ENCODE measurements at regions not wholly inside any gene's neighbourhood (a gene's known extent, or its start where the extent isn't known, plus 50 kb on each side); places are given as distances from the start of the nearest gene placed in this dataset.

DNA sequence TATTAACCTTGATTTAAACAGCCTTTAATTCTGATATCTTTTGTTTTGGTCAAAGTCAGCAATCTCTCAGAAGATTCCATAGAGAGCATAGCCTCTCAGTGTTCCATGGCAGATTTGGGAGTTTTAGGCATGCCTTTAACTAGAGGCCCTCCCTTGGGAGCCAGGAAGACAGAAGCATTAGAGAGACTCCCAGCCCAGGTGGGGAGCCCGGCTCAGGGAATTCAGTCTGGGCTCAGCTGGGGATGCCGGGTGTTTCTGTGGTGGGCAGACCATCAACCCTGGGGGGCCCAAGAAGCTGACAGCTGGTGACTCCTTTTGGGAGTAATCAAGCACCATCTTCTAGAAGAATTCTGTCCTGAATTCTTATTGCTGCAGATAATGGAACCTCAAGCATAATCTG lies 99.7 kb upstream of the CELF4 start:
- no peaks in the 10 kb centered on the region for H3K27me3 ChIP-seq (replicated peaks; ENCODE audit: control insufficient read depth, insufficient read depth, low read length)
- TF ChIP-seq, protein P1, sequence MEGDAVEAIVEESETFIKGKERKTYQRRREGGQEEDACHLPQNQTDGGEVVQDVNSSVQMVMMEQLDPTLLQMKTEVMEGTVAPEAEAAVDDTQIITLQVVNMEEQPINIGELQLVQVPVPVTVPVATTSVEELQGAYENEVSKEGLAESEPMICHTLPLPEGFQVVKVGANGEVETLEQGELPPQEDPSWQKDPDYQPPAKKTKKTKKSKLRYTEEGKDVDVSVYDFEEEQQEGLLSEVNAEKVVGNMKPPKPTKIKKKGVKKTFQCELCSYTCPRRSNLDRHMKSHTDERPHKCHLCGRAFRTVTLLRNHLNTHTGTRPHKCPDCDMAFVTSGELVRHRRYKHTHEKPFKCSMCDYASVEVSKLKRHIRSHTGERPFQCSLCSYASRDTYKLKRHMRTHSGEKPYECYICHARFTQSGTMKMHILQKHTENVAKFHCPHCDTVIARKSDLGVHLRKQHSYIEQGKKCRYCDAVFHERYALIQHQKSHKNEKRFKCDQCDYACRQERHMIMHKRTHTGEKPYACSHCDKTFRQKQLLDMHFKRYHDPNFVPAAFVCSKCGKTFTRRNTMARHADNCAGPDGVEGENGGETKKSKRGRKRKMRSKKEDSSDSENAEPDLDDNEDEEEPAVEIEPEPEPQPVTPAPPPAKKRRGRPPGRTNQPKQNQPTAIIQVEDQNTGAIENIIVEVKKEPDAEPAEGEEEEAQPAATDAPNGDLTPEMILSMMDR (IDR thresholded peaks at IDR 0.05; ENCODE audit: insufficient read depth, low read length, poor library complexity, severe bottlenecking), result no peak
- DNase-seq (ENCODE audit: extremely low read depth, insufficient read length), result no peak
- H3K4me3 ChIP-seq (replicated peaks; ENCODE audit: low read depth, low read length), result no peak overlapping the region
- H3K36me3 ChIP-seq (ENCODE audit: control insufficient read depth, insufficient read depth, low read length), result no peaks in the 10 kb centered on the region

DNA sequence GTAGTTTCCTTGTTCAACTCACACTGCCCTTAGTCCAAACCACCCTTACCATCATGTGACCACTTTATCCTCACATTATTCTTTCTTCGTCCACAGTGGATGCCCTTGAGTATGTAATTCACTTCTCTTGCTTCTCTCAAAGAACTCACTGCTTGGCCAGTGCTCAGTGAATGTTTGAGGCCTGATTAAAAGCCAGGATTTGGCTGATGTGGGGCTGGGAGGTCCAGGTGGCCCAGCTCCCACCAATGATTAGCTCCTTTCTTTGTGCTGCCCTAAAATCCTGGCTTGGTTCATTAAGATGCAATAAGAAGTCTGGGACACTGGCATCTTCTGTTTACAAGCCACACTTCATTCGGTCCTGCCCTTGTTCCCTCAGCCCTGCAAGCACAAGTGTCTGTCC lies 97.8 kb upstream of the CELF4 start:
- TF ChIP-seq, protein P1 (IDR thresholded peaks at IDR 0.05; ENCODE audit: insufficient read depth, low read length, poor library complexity, severe bottlenecking), result no peak
- Histone ChIP-seq H3K36me3 (ENCODE audit: control insufficient read depth, insufficient read depth, low read length) (no peaks in the 10 kb centered on the region), H3K27me3 (replicated peaks; ENCODE audit: control insufficient read depth, insufficient read depth, low read length) (no peaks in the 10 kb centered on the region), H3K4me3 (replicated peaks; ENCODE audit: low read depth, low read length) (no peak overlapping the region)
- no peak for DNase-seq (ENCODE audit: extremely low read depth, insufficient read length)

DNA sequence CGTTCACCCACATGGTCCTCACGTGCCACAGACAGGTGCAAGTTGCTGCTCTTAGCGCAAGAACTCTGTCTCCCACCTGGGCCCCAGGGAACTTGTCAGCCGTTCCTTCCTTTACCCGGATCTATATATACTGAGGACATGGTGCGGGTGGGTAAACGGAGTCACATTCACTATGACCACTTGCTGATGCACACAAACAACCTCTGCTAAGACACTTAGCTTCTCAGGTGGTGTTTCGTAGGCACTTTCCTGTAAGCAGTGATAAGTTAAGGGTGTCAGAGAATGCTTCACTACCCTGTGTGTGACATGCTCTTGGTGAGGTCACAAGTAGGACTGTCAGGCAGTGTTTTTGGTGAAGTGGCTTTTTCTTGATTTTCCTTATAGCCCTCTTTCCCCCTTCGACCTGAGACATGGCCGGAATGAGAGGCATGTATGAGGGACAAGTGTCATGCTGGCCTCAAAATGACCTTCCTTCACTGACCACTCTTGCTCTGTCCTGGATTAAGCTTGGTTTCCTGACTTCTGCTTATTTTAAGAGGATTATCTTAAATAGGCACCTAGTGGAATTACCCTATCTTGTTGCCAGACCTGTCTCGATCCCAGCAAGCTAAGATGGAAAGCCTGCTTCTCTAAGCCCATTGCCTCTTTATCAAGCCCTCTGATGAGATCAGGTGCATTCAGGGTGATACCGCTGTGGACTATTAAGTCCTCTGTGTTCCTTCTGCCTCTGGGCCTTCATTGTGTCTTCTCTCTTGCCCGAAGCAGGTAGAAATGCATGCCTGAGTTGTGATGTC lies 97.1 kb upstream of the CELF4 start:
- Histone ChIP-seq H3K4me3 (replicated peaks; ENCODE audit: low read depth, low read length) (no peak overlapping the region), H3K36me3 (ENCODE audit: control insufficient read depth, insufficient read depth, low read length) (no peaks in the 10 kb centered on the region), H3K27me3 (replicated peaks; ENCODE audit: control insufficient read depth, insufficient read depth, low read length) (no peaks in the 10 kb centered on the region)
- DNase-seq (ENCODE audit: extremely low read depth, insufficient read length), result no peak
- TF ChIP-seq, protein P1 (IDR thresholded peaks at IDR 0.05; ENCODE audit: insufficient read depth, low read length, poor library complexity, severe bottlenecking), result no peak

DNA sequence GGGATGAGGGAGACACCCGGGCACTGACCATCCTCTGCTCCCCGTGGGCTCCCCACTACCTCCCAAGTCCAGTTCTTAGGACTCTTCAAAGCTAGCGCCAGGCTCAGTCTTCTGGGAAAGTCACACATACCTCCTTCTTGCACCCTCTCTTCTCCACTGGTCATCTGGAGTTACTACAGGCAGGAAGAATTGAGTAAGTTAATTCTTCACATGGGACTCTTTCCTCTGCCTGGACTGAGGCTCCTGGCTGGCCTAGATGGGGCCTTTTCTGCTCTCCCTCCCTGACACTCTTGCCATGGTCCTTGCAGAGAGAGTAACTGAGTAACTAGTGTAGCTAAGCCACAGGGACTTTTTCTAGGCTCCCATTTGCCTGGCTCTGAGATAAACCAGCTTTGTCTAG lies 96.5 kb upstream of the CELF4 start:
- H3K27me3 ChIP-seq (replicated peaks; ENCODE audit: control insufficient read depth, insufficient read depth, low read length), result no peaks in the 10 kb centered on the region
- no peak overlapping the region for H3K4me3 ChIP-seq (replicated peaks; ENCODE audit: low read depth, low read length)
- no peak for DNase-seq (ENCODE audit: extremely low read depth, insufficient read length)
- no peaks in the 10 kb centered on the region for H3K36me3 ChIP-seq (ENCODE audit: control insufficient read depth, insufficient read depth, low read length)
- TF ChIP-seq, protein P1 (IDR thresholded peaks at IDR 0.05; ENCODE audit: insufficient read depth, low read length, poor library complexity, severe bottlenecking), result no peak

DNA sequence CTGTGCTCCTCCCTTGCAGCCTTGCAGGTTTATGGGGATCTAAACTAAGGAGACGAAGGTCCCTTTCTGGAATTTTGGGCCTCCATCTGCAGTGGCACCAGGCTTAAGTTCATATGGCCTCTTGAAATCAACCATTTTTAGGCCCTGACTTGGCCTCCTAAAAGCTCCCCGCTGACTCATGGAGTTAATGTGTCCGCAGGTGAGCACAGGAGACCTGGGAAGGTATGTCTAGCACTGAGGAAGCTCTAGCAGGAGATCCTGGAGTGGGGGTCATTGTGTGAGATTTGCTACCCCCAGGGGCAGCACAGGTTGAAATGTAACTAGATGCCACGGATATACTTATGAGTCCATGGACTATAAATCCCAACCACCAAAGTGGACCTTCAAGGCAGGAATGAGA lies 95.9 kb upstream of the CELF4 start:
- Histone ChIP-seq H3K27me3 (replicated peaks; ENCODE audit: control insufficient read depth, insufficient read depth, low read length) (no peaks in the 10 kb centered on the region), H3K4me3 (replicated peaks; ENCODE audit: low read depth, low read length) (no peak overlapping the region)
- TF ChIP-seq, protein P1 (IDR thresholded peaks at IDR 0.05; ENCODE audit: insufficient read depth, low read length, poor library complexity, severe bottlenecking), result no peak

More for the DNA sequence above, 95.9 kb upstream of the CELF4 start:
- DNase-seq (ENCODE audit: extremely low read depth, insufficient read length), result no peak
- H3K36me3 ChIP-seq (ENCODE audit: control insufficient read depth, insufficient read depth, low read length), result no peaks in the 10 kb centered on the region

Data from GM06990 (cell line).